GM12875 (cell line): ENCODE measurements at regions not wholly inside any gene's neighbourhood (a gene's known extent, or its start where the extent isn't known, plus 50 kb on each side); places are given as distances from the start of the nearest gene placed in this dataset.
"Not testable (repeated sequence)": the region's sequence is repeated elsewhere in the genome, so short reads cannot be mapped to it uniquely, and the experiment has no call there.

ENCODE experiments used
- H3K4me3 ChIP-seq: one replicate; pipeline ENCODE4 v1.5.1; 2011; ENCODE audit warnings: low read depth, low read length, control low read depth
- TF ChIP-seq, protein P1 (sequence below): IDR thresholded peaks from 2 replicates; pipeline ENCODE4 v1.5.1; 2011; ENCODE audit warnings: low read depth, mild to moderate bottlenecking, control low read depth, inconsistent platforms, low read length, moderate library complexity, borderline replicate concordance; ENCODE audit not compliant: insufficient read depth

DNA sequence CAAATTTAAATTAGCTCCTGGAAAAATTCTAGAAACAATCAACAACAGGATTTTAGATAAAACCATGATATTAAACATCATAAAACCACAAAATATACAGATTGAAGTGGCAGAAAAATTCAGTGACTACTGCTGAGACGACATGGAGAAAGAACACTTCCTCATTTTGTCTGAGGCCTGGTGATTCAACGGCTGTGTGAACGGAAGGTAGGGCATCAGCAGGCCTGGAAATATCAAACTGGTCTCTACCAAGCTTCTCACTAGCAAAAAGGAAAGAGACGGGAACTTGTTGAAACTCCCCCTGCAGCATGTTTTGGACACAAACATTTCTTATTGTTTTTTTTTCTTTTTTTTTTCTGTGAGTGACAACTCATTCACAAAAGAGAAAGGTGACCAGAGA lies 58.0 kb upstream of the AHI1 start:
- no peak overlapping the region for H3K4me3 ChIP-seq
- TF ChIP-seq, protein P1, sequence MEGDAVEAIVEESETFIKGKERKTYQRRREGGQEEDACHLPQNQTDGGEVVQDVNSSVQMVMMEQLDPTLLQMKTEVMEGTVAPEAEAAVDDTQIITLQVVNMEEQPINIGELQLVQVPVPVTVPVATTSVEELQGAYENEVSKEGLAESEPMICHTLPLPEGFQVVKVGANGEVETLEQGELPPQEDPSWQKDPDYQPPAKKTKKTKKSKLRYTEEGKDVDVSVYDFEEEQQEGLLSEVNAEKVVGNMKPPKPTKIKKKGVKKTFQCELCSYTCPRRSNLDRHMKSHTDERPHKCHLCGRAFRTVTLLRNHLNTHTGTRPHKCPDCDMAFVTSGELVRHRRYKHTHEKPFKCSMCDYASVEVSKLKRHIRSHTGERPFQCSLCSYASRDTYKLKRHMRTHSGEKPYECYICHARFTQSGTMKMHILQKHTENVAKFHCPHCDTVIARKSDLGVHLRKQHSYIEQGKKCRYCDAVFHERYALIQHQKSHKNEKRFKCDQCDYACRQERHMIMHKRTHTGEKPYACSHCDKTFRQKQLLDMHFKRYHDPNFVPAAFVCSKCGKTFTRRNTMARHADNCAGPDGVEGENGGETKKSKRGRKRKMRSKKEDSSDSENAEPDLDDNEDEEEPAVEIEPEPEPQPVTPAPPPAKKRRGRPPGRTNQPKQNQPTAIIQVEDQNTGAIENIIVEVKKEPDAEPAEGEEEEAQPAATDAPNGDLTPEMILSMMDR = no peak

DNA sequence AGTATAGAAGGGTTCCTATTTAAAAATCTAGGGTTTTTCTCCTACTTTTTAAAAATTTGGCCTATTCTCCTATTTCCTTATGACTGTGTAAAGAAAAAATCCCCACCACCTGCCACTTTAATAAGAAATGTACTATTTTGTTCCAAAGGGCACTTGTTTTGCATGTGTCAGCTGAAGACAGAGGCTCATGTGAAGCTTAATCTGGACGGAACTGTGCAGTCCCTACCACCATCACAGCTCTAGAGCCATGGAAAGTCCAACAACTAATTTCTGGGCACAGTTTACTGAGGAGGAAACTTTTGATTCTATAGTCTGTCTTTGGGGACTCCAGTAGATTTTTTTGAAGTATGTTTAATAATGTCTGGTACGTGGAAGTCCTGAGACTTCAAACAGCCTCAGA lies 60.0 kb upstream of the AHI1 start:
- no peak overlapping the region for H3K4me3 ChIP-seq

DNA sequence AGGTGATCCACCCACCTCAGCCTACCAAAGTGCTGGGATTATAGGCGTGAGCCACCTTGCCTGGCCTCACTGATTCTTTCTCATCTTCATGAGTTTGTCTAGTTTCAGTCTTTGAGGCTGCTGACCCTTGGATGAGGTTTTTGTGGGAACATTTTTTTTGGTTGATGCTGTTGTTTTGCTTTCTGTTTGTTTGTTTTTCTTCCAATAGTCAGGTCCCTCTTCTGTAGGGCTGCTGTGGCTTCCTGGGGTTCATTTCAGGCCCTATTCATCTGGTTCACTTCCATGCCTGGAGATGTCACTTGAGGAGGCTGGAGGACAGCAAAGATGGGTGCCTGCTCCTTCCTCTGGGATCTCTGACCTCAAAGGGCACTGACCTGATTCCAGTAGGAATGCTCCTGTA lies 68.1 kb upstream of the AHI1 start:
- H3K4me3 ChIP-seq = not testable (repeated sequence)

More for the DNA sequence above, 60.0 kb upstream of the AHI1 start:
- TF ChIP-seq, protein P1 = no peak

DNA sequence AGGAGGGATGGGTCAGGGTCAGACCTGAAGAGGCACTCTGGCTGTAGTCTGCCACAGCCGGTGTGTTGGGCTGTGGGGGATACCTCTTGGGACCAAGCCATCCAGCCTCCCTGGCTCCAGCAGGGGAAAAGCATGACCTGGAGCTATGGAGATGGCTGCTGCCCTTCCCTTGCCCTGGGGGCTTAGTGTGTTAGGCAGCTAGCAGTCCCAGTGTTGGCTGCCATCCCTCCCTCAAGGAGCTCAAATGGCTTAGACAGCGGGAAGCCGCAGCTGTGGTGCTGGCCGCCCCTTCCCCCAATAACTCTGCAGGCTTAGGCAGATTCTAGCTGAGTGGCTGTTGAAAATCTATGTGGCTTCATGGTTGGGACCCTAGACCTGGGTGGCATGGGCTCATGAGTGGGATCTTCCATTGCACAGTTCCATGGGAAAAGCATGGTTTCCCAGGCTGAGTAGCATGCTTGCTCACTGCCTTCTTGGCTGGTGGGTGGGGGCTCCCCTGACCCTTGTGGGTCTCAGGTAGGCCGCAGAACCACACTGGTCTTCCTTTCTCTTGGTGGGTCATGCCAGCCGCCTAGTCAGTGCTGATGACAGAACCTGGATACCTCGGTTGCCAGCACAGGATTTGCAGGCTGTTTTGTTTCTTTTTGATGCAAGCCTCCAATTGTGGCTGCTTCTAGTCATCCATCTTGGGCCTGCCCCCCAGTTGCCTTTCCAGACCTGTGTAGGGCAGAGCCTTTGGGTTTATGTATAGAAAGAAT lies 69.0 kb upstream of the AHI1 start:
- H3K4me3 ChIP-seq = no peak overlapping the region
- TF ChIP-seq, protein P1 = no peak

DNA sequence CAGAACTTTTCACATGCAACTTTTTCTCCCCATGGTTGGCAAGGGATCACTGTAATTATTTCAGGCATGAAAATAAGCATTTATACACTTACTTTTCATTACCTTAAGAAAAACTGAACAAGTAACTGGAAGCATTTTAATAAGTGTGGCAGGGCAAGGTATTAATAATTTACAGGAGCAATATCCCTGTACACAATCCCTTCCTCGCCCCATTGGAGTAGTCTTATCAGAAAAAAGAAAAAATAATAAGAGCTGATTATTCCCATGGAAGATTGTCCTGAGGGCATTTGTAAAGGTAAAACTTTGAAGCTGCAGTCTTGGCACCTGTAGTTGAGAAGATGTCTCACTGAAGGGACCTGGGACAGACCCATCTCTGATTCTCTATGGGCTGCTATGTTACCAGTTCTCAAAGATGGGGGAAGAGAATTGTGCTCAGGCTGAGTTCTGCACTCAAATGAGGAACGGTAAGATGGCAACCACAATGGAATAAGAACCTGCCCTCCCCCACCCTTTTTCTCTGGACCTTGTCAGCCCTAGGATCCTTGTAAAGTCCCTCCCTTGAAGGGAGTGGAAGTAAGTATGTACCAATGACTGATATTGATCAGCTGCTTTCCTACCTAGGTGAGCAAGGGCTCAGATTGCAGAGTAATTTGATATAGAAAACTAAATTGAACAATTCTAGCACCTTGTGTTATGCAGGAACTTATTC lies 70.0 kb upstream of the AHI1 start:
- no peak overlapping the region for H3K4me3 ChIP-seq
- TF ChIP-seq, protein P1 = no peak

DNA sequence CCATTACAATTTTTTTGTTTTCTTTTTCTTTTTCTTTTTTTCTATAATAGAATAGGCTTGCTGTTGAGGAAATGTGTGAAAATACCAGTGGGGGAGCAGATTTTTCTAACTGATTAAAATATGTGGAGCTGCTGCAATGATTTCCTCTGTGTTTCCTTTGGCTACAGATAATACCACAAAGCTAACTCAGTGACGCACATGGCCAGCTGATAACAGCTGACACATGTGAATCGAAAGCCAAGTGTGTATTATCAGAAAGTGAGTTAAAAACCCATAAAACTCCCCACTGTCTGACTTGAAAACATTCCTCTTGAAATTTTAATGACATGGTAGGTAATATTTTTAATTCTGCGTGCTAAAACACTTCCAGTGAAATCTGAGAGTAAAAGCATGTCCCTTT lies 70.8 kb upstream of the AHI1 start:
- no peak overlapping the region for H3K4me3 ChIP-seq
- TF ChIP-seq, protein P1 = no peak

DNA sequence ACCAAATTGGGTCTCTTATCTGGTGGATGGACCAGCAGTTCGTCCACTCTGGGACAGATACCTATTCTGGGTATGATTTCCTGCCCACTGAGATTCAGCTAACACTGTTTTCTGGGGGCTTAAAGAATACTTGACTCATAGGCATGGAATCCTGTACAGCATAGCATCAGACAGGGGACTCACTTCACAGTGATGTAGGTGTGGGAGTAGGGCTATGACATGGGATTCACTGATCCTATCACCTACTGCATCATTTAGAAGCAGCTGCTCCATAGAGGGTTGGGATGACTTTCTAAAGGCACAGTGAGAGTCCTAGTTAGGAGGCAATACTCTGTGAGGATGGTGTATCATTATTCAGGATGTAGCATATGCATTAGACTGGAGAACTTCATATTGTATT lies 74.5 kb upstream of the AHI1 start:
- H3K4me3 ChIP-seq = no peak overlapping the region
- TF ChIP-seq, protein P1 = no peak
